Adrenal gland (tissue), 5 donors: ENCODE measurements at regions not wholly inside any gene's neighbourhood (a gene's known extent, or its start where the extent isn't known, plus 50 kb on each side); places are given as distances from the start of the nearest gene placed in this dataset.

Experiments
- CTCF ChIP-seq, 6 experiments: fragments of 450-650 bp in 4 of 6; fragments of 200-600 bp in 2 of 6; sonication (generic) in 1 of 6; IDR thresholded peaks; 1 replicate in 5 of 6; 2 replicates in 1 of 6; pipeline versions ENCODE4 v1.5.1 to v1.8.0; 2016 to 2021; ENCODE audit warnings: antibody characterized with exemption in 6 of 6, mild to moderate bottlenecking in 2 of 6, moderate library complexity in 1 of 6
- POLR2A ChIP-seq, 2 donors: fragments of 450-650 bp; IDR thresholded peaks; one replicate each; pipeline ENCODE4 v1.6.1; 2017; ENCODE audit warnings: antibody characterized with exemption in 2 of 2, mild to moderate bottlenecking in 2 of 2, moderate library complexity in 1 of 2
- donor health status: DM: no; HTN: no; CAD: no.

DNA sequence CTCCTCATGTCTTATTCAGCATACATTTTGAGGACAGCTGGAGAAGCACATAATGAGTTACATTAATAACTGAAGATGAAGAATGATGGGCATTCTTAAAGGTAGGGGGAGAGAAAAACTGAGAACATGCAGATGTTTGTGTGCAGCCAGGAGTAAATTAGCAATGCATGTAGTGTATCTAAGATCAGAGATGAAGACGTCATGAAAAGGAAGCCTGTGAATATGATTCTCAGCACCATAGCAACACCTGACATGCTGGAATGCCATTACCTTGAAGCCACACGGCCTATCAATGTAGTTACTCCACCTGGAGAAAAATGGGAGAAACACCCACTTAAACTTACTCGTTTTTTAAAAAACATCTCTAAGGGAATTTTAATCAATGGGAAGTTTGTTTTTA is 607.1 kb downstream of the PTPRC start:
- no peak for TF ChIP-seq CTCF (IDR thresholded peaks at IDR 0.05)
- no peak for TF ChIP-seq POLR2A (IDR thresholded peaks at IDR 0.05)
